Activated CD8-positive, alpha-beta memory T cell treated with anti-CD3 and anti-CD28 coated beads for 48 hours (primary cell): ENCODE measurements at regions not wholly inside any gene's neighbourhood (a gene's known extent, or its start where the extent isn't known, plus 50 kb on each side); places are given as distances from the start of the nearest gene placed in this dataset.
"Not testable (repeated sequence)": the region's sequence is repeated elsewhere in the genome, so short reads cannot be mapped to it uniquely, and the experiment has no call there.

Experiments
- DNase-seq, 3 experiments: peaks; one replicate each; pipeline ENCODE4 v3.0.0-alpha.2; 2020; ENCODE audit warnings: low read depth in 2 of 3, low spot score in 2 of 3

DNA sequence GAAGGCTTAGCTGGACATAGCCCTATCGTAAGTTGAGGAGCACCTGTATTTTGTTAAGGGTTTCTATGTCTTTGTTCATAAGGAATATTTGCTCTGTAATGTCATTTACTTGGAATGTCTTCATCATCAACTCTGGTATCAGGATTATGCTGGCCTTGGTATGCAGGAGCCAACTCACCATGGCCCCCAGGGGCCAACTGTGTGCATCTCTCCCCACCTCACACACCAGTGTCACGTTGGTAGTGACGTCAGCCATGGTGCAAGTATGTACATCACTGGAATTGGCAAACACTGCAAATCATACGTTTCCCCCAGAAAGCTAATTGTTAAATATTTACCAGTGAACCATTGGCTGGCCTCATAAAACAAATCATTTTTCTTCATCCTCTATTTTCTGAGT is 70.8 kb downstream of the YTHDF1 start:
- DNase-seq = no peak

DNA sequence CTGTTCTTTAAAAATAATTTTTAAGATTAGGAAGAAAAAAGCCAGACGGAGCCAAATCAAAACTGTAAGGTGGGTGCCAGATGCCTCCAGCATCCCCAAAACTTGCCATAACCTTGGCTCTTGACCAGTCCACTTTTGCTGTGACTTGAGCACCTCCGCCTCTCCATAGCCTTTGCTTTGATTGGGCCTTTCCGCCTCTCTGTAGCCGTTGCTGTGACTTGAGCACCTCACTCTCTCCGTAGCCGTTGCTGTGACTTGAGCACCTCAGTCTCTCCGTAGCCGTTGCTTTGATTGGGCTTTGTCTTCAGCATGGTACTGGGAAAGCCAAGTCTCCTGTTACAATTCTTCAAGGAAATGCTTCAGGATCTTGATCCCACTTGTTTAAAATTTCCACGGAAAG is 73.0 kb downstream of the YTHDF1 start:
- DNase-seq = no peak

DNA sequence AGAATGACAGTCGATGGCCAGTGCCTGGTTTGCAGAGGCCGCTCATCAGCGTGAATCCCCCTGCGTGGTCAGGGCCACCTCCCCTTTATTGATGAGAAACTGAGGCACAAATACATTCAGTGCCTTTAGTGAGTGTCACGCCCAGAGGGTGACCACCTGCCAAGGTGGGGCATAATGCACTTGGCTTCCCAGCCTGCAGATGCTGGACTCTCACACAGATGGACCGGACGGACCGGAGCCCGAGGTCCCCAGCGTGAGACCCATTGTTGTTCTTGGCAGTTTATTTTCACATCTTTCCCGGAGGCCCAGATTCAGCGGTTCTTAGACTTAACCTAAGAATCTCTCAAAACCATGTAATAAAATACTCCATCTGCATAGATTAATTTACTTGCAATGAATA is 74.4 kb downstream of the YTHDF1 start:
- DNase-seq = no peak

DNA sequence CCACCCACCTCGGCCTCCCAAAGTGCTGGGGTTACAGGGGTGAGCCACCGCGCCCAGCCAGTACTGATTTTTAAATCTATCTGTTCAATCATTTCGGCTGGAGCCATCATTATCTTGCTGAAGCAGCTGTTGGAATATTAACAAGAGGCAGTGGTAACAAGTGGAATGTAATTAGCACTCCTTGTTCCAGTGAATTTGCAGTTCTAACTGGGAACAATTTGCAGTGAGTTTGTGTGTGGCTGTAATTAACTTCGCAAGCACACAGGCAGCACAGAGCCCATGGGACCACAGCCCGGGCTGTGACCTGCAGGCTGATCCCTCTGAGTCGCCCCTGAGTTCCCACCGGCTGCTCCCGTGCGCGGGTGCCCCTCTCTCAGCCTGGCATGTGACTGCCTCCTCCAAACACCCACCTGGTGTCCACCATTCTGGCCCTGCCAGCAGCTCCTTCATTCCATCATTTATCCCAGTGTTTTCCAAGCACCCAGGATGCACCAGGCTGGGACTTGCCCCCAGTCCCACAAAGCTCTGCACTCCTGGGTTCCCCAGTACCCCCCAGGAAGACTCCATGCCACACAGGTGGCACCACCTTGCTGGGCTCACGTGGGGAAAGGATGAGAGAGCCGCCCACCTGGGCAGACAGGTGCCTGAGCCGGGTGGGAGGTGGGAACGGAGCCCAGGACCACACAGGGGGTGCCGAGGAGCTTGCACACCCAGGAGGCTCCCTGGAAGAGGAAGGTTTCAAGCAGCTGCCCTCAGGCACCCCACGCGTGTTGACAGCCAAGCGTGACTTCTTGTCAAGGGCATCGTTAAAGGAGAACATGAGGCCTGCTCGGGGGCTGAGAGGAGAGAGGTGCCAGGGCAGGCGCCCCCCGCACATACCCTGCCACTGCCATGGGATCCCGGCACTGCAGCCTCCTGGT is 75.2 kb downstream of the YTHDF1 start:
- DNase-seq = no peak

DNA sequence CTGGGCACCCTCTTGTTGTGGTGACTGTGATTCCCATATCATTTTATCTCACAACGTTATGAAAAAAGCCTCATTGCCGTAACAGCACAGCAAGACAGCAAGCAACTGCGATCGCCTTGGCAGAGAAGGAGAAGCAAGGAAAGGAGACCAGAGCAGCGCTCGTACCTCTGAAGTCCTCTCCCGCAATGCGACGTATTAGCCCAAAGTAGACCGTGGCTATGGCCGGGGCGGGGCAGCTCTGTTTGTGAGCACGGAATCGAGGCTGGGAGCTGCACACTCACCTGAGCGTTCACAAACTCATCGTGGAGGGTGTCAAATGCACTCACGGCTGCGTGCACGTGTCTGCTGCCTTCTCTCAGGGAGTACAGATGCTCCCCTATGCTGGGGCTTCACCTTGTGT is 76.1 kb downstream of the YTHDF1 start:
- DNase-seq = no peak

DNA sequence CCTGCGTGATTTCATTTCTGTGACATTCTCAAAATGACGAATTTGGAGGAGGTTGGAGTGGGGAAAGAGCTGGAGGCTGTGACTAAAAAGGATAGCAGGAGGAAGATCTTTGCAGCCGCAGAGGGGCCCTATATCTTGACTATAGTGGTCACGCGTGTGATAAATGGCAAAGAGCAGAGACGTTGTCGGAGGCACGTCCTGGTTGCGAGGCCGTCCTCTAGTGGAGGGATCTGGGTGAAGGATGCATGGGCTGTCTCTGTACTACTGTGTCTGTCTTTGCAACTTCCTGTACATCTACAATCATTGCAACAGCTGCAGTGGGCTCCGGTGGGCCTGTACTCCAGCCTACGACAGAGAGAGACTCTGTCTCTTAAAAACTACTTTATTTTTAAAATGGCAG is 76.6 kb downstream of the YTHDF1 start:
- DNase-seq = no peak

DNA sequence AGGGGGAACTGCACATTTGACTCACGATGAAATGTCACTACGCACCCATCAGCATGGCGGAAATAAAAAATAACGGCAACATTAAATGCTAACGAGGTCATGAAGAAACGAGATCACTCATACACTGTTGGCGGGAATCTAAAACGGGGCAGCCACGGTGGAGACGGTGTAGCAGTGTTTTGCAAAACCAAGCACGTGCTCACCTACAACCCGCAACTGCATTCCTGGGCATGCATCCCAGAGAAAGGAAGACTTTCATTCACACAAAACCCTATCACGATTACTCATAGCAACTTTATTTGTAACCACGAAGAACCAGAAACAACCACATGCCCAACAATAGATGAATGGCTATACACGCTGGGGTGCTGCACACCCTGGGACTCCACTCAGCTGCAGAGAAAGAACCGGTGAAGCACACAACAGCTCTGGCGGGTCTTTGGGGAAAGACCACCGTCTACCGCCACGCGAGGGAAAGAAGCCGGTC is 77.0 kb downstream of the YTHDF1 start:
- no peak for DNase-seq

DNA sequence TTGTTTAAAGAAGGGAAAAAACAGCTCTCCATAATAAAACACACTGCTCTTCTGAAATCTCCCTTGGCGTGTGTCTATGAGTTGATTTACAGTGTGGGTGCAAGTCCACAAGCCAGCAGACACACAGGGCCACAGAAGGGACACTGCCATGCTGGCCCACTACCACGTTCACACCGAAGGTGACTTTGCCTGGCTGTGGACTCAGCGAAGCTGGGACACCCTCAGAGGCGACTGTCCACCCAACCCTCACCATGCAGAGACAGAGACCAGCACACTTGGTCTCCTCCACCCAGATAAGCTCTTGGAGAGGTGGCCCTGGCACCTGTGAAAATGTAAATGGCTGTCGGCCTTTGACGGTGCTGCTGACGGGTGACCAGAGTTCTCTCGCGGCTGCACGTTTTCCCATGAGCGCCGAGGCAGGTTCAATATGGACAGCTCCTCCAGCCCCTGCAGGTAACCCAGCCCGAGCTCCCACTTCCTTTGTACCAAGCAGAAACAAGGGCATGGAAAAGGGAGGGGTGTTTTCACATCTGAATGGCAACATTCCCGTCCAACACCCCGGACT is 78.0 kb downstream of the YTHDF1 start:
- no peak for DNase-seq

DNA sequence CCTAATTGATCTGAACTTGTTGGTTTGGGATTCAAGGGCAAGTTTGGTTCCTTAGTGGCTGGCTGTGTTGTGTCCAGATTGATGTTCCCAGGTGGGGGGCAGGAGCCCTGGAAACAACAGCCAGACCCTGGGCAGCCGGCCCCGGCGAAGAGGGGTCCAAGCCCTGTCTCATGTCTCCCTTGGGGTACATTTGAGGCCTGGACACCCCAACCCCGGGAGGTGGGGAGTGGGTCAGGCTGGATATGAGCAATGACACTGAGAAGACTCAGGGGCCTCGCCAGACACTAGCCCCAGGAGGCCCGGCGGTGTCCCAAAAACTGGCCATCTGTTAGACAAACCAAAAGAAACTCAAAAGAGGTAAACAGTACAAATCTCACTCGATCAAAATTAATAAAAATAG is 79.6 kb downstream of the YTHDF1 start:
- DNase-seq = no peak

DNA sequence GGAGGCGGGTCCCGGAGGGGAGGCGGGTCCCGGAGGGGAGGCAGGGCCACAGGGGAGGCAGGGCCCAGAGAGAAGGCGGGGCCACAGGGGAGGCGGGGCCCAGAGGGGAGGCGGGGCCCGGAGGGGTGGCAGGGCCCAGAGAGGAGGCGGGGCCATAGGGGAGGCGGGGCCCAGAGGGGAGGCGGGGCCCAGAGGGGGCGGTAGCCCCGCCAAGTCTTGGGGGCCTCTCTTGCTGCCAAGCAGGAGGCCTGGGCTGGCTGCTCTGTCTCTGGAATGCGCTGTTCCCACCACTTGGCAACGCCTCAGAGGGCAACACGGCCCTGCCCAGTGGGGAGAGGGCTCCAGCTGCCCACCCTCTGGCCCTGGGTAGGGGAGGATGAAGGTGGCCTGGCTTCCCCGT is 80.5 kb downstream of the YTHDF1 start:
- DNase-seq = no peak

DNA sequence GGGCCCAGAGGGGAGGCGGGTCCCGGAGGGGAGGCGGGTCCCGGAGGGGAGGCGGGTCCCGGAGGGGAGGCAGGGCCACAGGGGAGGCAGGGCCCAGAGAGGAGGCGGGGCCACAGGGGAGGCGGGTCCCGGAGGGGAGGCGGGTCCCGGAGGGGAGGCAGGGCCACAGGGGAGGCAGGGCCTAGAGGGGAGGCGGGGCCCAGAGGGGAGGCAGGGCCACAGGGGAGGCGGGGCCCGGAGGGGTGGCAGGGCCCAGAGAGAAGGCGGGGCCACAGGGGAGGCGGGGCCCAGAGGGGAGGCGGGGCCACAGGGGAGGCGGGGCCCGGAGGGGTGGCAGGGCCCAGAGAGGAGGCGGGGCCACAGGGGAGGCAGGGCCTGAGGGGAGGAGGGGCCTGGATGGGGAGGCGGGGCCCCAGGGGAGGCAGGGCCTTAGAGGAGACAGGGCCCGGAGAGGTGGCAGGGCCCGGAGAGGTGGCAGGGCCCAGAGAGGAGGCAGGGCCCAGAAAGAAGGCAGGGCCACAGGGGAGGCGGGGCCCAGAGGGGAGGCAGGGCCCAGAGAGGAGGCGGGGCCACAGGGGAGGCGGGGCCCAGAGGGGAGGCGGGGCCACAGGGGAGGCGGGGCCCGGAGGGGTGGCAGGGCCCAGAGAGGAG is 81.1 kb downstream of the YTHDF1 start:
- not testable (repeated sequence) for DNase-seq

DNA sequence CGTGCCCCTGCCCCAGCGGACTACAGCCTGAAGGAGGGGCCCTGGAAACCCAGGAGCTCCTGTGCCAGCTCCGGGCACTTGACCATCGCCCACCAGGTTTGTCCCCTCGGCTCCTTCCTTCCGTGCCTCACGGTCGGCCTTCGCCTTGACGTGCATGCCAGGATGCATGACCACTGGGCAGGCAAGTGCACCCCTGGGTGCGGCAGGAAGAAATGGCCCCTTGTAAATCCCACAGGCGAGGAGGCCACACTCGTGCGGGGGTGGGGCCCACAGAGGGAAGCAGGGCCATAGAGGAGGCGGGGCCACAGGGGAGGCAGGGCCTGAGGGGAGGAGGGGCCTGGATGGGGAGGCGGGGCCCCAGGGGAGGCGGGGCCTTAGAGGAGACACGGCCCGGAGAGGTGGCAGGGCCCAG is 81.7 kb downstream of the YTHDF1 start:
- DNase-seq = no peak

DNA sequence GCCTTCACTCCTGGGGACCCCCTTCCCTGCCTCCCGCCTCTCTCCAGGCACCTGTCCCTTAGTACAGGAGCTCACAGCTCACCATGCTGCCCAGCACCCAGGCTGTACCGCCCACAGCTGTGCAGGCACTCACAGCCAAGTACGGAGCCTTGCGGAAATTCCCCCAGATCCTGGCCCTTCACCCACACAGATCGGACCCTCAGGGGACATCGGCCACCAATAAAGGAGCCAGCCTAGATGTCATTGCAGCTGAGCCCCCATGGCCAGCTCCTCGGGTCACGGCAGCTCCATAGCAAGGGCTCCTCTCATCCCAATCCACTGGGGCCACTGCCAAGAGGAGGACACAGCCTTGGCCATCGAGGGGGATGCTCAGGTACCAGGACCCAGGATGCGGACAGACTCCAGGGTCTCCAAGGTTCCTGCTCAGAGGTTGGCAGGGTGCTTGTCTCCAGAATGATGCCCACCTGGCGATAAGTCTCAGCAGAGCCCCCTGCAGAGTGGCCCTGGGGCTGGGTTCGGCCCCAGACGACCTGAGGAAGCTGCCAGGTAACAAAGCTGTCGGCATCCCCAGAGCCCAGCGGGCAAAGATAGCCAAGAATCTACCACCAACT is 82.3 kb downstream of the YTHDF1 start:
- DNase-seq = no peak

DNA sequence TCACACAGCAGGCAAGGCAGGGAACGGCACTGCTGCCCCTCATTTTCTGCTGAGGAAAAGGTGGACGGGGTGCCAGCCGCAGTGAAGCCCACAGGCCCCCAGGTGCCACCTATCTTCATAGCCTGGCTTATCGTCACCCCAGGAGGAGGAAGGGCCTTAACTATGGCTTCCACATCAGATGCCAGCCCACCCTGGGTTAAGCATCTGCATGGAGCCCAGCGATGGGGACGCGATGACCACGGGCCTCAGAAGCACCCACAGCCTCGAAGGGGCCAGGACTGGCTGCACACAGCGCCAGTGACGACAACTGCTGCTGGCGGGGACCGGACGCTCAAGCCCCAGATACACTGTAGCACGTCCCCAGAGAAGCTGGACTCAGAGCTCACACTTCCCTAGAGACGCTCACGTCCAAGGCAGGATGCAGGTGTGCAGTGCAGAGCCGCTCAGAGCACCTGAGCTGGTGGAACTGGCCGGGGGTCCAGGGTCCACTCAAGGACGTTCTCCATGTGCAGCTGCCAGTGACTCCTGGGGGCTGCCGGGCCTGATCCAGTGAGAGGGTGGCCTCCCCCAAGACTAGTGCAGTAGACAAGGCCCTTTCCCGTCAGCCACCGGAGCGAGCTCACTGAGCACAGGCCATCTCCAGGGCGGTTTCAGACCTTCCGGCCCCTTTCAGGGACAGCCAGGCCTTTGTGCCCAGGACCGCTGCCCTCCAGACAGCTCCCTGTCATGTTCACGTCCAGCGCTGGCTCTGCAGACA is 83.0 kb downstream of the YTHDF1 start:
- DNase-seq = no peak

DNA sequence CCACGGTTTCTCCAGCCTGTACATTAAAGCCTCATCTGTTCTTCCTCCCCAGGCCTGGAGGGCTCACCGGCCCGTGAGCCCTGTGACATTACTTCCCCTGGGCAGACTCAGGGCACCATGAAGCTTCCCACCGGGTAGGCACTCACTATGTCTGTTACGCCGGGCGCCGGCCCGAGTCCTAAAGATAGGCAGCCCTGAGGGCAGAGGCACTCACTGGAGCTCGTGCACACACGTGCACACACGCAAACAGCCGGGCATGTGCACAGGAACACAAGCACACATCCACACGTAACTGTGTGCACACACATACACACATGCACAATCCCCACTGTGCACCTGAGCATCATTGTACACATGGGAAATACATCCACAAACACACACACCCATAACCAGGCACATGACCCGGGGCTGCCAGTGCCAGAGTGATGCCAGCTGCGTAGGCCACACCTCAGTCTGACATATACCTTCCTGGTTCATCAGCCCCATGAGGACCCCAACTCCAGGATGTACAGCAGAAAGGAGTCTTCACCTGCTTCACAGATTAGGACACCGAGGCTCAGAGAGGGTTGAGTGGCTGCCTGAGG is 83.7 kb downstream of the YTHDF1 start:
- DNase-seq = no peak

DNA sequence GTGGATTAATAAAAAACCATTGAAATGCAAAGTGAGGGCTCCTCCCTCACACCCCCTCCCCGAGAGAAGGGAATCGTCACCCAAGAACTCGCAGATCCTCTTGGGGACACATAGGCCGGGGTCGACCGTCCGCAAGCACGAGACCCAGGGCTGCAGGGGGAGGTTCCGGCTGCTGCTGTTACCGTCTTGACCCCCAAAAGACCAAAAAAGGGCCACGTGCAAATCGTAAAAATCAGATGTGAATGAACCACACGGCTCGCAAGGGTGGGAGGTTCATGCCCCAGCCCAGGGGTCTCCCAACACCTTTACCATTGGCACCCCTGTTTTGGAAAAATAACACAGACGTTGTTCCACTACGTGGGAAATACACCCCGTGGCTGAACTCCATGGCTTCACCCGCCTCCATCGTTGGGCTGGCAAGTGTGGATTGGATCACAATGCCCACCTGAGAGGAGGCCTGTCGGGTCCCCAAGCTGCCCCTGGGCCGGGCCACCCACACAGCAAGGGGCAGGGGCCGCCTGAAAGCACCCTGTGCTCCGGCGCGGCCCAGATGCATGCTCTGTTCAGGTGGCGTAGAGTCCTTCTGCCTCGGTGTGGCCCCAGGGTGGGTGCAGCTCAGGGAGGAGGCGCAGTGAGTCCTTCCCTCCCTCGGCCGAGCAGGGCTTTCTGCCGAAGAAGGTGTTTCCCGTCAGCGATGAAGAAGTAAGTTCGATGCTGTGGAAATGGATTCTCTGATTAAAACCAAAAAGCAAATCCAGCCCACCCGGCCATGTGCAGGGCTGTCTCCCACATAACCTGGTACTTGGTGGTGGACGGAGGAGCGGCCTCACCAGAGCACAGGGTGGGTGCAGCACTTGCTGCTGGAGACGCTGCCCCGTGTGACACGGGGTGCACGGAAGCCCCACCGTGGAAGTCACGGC is 85.0 kb downstream of the YTHDF1 start:
- no peak for DNase-seq

DNA sequence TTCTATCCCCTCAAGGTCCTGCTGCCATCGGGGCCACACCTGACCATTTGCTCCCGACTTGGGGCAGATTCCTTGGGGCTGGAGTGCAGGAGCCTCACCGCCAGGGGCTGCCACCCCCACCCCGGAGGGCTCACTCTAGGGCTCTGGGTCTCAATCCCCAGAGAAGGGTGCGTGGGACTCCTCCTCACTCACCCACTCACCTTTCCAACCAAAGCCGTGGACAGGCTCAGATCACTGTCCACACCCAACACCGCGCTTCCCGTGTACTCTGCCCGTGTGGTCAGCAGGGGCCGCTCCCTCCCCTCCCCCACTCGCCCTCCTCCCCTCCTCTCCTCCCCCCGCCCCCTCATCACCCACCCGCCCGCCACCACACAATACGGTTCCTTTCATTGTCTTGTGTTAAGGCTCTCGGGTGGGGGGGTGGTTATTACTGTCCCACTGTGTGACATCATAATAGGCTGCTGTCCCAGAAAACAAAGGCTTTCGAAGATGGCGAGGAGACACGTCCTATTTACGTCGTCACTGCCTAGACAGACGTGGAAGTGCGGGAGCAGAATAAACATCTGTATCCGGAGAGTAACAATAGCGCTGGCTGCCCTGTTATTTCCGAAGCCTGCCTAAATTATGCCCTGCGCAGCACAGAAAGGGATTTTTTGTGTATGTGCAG is 85.8 kb downstream of the YTHDF1 start:
- no peak for DNase-seq

DNA sequence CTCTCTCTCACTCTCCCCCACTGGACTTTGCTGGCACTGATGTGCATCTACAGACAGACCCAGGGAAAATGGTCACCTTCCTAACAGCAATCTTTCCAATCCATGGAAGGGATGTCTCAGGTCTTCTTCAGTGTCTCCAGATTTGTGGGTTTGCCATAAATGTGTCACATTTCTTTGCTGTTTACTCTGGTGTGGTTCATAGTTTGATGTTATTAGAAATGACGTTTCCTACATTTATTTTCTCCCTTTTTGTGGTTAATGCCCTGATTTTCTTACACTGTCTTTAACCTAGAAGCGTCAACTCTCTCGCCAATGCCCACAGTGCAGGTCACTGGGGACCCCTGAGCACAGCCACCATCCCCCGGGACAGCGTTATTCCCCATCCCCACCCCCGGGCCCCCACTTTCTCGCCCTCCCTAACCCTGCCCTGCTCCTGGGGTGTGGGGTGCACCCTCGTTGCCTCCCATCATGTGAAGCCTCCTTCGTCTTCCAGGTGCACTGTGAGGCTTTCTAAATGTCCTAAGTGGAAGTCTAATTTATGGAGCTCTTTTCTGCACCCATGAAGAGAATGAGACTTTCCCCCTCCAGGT is 86.5 kb downstream of the YTHDF1 start:
- DNase-seq = no peak

DNA sequence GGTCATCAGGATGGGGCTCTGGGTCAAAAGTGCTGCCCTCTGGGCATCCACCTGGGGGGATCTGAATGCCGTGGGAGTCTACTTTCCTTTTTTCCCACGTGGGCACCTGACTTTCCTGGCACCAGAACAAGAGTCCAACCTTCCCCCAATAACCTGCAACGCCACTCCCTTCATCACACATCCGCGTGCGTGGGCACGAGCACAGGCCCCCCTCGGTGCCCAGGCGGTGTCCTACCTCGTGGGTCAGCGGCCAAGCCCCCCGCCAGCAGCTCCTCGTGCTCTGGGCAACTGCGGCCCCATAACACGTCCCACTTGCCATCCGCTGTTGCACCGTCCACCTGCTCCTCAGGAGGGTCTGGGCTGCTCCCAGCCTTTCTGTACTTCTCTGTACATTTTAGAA is 87.0 kb downstream of the YTHDF1 start:
- no peak for DNase-seq
